NB4 (cell line): ENCODE measurements at regions not wholly inside any gene's neighbourhood (a gene's known extent, or its start where the extent isn't known, plus 50 kb on each side); places are given as distances from the start of the nearest gene placed in this dataset.

Experiments
- DNase-seq: peaks from one replicate; pipeline ENCODE4 v3.0.0; 2010; ENCODE audit warnings: low read depth
- H3K4me3 ChIP-seq: one replicate; pipeline ENCODE4 v1.5.1; 2011; ENCODE audit warnings: mild to moderate bottlenecking, low read depth, low read length, moderate library complexity
- MYC ChIP-seq: IDR thresholded peaks from 2 replicates; pipeline ENCODE4 v1.6.1; 2011; ENCODE audit warnings: low read depth, low read length

DNA sequence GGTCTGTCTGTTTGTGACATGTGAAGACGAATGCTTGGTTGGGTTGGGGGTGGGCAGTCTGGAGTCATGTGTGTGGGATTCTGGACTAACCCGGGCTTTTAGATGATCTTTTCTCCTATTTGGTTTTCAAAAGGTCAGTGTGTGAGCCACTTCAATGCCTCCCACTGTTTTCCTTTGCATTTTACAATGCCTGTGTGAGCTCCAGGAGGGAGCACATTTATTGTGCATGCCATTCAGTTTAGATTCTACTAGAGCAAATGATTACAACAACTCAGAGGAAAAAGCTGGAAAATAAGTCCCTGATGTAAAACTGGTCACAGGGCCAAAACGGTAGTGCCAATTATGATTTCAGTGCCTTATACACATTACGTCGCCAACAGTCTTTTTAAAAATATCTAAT is 90.9 kb downstream of the LYPLAL1 start:
- H3K4me3 ChIP-seq = no peak overlapping the region
- DNase-seq = no peak
- no peak for TF ChIP-seq MYC
